ENCODE measurements at regions not wholly inside any gene's neighbourhood (a gene's known extent, or its start where the extent isn't known, plus 50 kb on each side); places are given as distances from the start of the nearest gene placed in this dataset.
"Not testable (repeated sequence)": the region's sequence is repeated elsewhere in the genome, so short reads cannot be mapped to it uniquely, and the experiment has no call there.

DNA sequence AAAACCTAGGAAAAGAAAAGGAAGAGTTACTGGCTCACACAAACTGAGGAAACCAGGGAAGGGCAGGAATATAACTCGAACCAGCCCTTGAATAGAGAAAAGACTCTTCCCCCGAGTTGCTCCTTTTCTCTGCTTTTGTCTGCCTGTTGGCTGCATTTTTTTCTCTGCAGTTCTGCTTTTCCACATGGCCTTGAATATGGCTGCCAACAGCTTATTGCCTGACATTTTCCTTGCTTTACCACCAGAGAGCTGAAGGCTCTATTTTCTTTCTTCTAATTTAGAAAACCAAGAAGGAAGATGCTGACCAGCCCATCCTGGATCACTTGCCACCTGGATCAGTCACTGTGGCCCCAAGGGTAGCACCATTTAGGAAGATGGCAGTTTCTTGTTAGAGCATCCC, 164.8 kb upstream of the MAN1A1 start:
- Histone ChIP-seq H3K27ac (no peak overlapping the region), H3K4me3 (no peak overlapping the region)

DNA sequence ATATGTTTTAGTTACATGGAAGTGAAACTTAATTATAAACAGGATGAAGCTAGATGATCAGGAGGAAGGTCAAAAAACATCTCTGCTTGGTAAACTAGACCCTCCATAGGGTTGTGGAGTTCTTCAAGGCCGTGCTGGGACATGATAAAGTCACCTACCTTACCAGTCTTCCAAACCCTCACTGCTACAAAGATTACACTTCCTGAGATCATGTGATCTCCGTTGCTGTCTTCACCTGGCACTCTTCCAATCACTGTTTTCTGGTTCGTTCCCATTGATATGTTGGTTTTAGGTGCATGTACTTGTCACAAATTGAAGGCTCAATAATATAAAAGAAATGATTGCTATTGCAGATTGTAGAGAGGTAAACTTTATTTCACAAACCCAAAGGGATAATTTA, 161.5 kb upstream of the MAN1A1 start:
- H3K4me3 ChIP-seq = no peak overlapping the region
- no peak overlapping the region for H3K27ac ChIP-seq

DNA sequence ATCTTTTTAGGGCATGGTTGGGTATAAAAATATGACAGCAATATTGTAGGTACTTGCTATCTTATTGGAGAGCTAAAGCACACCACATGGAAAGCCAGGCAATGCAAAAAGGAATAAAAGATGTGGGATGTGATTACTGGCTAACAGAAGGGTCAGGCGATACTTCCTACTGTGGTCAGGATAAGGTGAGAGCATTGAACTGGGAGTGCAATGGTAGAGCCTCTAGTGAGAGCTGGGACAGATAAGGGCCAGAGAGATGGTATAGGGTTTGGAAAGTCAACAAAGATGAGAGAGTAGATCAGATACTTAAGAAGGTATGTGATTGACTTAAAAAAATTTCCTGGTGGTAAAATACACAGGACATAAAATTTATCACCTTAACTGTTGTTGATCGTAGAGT, 160.7 kb upstream of the MAN1A1 start:
- H3K27ac ChIP-seq = no peak overlapping the region

DNA sequence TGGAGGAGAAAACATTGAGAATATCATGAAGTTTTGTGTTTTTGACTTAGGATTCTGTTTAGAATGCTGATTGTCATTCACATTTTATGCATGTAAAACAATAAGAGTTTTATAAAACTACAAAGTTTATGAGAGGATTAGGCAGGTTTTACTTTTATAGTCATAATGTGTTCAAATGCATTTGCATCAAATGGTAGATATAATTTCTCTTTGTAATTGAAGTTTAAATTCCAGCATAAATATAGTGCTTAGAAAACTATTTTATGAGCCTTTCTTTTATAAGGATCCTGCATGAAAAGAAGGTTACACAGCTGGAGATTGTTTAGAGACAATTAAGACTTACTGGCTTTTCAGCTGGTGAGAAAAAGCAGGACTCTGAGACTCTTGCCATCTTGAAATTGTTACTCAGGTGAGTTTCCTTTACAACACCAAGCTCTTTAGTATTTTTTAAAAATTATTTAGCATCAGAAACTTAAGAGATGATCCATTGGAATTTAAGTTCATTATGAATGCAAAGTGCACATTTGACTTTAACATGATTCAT, 157.1 kb upstream of the MAN1A1 start:
- H3K4me3 ChIP-seq = no peak overlapping the region

More for the DNA sequence above, 160.7 kb upstream of the MAN1A1 start:
- no peak overlapping the region for H3K4me3 ChIP-seq

DNA sequence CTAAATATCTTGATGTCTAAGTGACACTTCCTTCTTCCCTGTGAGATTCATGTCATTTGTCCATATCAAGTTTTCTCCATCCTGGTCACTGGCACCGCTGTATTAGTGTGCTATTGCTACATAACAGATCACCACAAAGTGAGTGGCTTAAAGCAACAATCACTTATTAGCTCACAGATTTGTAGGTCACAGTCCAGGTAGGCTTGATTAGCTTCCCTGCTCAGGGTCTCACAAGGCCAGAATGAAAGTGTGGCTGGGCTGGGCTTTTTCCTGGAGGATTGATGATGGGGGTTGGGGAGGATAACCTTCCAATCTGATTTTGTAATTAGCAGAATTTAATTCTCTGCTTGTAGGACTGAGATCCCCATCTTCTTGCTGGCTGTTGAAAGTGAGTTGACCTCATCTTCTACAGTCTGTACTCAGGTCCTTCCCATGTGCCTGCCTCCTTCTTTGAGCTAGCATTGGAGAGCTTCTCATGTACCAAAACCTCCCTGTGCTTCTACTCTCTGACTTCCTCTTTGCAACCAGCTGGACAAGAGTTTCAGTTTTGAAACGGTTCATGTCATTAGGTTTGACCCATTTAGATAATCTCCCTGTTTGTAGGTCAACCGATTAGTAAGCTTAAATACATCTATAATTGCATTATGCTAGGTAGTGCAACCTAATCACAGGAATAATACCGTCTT, 152.4 kb upstream of the MAN1A1 start:
- Histone ChIP-seq H3K27ac (no peak overlapping the region), H3K4me3 (no peak overlapping the region)

More for the DNA sequence above, 157.1 kb upstream of the MAN1A1 start:
- H3K27ac ChIP-seq = no peak overlapping the region

DNA sequence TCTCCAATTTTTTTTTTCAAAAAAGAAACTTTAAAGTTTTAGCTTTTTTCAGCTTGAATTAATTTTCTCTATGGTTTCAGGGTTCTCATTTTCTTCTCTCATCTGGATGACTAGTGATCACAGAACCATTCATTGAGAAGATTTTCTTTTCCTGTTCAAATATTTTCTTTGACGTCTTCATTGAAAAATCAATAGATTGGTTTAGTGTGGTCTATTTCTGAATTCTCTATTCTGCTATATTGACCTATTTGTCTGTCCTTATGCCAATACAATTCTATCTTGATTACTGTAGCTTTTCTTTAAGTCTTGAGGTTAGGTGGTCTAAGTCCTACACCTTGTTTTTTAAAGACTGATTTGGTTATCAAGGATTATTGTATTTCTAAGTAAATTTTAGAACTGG, 150.2 kb upstream of the MAN1A1 start:
- Histone ChIP-seq H3K4me3 (no peak overlapping the region), H3K27ac (no peak overlapping the region)

DNA sequence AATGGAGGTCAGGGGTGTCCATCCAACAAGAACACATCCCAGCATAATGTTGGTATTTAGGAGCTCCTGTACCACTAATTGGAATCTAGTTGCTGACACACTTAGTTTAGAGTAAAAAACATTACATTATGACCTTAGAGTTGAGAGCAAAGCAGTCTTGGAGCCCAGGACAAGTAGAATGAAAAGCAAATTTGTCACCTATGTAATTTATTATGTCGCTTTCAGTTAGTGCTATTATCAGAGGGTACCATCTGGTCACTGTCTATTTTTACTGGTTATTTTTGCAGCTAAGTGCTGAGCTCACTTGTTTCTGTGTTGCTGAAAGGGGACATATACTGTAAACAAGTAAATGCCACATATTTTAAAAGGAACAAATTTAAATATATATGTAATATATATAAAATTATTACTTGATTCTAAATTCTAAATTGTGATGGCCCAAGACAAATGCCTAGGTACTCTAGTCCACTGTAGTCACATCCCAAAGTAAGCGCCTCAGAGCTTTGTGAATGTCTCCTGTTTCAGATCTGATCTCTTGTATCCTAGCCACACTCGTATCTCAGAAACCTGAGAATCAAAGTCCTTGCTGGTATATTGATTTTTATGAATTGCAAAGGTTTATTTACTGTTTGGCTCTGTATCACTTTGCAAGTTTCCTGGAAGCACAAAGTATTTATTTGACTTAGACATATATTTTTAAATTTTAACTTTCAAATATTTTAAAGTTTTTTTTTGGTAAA, 148.6 kb upstream of the MAN1A1 start:
- Histone ChIP-seq H3K27ac (no peak overlapping the region), H3K4me3 (no peak overlapping the region)

DNA sequence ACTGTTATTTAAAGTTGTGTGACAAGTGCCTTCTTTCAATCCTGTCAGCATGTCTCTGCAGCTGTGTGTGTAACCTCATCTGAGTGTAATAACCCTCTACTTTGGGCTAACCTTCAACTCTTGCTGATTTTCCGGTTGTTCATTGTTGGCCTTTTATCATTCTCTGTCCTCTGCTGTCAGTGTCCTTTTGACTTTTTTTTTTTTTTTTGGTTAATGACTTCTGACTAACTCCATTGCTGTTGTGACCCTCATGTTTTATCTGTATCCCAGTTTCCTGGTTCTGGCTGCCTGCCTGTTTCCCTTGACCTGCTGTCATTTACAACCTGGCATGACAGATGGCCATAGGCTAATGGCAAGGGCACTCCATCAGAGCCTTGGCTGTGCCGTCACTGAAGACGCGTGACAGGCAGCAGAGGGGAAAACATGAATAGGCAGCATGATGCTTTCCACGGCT, 145.7 kb upstream of the MAN1A1 start:
- H3K27ac ChIP-seq = no peak overlapping the region

DNA sequence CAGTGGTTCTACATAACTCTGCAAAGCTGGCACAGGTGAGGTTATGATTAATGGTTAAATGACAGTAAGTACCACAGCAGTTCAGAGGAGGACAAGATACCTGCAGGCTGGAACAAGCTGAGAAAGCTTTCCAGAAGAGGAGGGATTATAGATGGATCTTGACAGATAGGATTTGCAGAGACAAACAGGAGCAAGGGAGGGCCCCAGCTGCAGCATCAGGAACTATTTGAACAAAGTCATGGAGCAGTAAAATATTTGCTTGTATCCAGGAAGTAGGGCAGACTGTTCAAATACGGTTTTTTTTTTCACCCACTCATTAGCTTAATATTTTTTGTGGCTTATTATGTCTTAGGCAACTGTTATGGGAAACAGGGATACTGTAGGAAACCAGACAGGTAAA, 144.4 kb upstream of the MAN1A1 start:
- H3K4me3 ChIP-seq = no peak overlapping the region
- H3K27ac ChIP-seq = peak overlapping the region in 5 of 21 experiments; percentile 18 to 63 (median 39)

More for the DNA sequence above, 145.7 kb upstream of the MAN1A1 start:
- no peak overlapping the region for H3K4me3 ChIP-seq

DNA sequence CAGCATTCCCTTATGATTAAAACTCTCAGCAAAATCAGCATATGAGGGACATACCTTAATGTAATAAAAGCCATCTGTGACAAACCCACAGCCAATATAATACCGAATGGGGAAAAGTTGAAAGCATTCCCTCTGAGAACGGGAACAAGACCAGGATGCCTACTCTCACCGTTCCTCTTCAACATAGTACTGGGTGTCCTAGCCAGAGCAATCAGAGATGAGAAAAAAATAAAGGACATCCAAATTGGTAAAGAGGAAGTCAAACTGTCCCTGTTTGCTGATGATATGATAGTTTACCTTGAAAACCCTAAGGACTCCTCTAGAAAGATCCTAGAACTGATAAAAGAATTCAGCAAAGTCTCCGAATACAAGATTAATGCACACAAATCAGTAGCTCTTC, 141.6 kb upstream of the MAN1A1 start:
- not testable (repeated sequence) for H3K27ac ChIP-seq, H3K4me3 ChIP-seq

DNA sequence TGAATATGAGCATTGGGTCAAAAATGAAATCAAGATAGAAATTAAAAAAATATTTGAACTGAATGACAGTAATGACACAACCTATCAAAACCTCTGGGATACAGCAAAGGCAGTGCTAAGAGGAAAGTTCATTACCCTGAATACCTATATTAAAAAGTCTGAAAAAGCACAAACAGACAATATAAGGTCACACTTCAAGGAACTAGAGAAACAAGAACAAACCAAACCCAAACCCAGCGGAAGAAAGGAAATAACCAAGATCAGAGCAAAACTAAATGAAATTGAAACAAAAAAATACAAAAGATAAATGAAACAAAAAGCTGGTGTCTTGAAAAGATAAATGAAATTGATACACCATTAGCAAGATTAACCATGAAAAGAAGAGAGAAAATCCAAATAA, 140.5 kb upstream of the MAN1A1 start:
- H3K27ac ChIP-seq, H3K4me3 ChIP-seq: not testable (repeated sequence)

DNA sequence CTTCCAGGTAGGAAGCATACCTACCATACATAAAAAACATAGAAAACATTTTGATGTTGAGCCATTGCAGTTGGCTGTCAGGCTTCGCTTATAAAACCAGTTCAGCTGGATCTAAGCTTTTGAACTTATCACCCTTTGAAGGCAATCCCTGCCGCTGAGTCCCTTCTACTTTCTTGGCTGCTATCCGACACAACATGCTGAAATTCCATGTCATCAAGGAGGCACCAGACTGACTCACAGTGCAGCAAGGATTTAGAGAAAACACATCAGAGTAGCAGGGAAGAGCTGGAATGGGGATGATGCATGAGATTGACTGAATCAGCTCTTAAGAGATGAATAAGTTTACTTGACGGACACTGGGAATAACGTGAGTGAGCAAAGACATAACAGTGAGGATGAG, 135.0 kb upstream of the MAN1A1 start:
- Histone ChIP-seq H3K4me3 (no peak overlapping the region), H3K27ac (no peak overlapping the region)

DNA sequence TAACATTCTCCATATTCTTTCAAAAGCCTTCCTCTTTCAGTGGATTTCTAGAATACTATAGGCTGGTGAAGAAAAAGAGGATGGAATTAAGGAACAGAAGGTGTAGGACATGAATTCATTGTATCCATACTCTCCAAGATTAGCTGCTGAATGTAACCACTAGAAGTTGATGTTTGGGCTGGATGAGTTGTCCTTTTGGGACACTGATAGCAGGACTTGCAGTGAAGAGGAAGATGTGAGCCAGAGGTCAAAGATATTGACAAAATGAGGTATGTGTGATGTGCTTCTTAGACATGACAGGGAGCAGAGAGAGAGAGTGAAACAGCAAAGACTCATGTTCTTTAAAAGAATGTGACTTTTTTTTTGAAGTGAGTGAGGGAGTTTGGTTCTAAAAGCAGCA, 134.3 kb upstream of the MAN1A1 start:
- H3K4me3 ChIP-seq = no peak overlapping the region
- peak overlapping the region in 1 of 21 experiments; percentile 31 for H3K27ac ChIP-seq

DNA sequence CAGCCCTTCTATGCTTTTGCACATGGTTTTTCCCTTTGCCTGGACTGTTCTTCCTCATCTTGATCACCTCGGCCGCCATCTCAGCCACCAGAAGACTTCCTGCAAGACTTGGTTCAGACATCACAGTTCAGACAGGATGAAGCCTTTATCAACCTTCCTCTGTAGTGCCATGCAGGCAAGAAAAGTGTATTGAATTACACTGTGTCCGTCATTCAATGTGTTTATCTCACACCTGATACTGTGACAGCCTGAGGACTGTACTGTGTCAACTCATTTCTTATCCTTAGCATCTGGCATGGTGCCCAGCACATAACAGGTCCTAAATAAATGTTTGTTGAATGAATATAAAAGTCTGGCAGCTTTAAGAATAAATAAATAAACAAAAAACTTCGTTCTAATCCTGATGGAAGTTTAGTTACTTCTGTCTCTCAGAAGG, 133.3 kb upstream of the MAN1A1 start:
- no peak overlapping the region for H3K27ac ChIP-seq

DNA sequence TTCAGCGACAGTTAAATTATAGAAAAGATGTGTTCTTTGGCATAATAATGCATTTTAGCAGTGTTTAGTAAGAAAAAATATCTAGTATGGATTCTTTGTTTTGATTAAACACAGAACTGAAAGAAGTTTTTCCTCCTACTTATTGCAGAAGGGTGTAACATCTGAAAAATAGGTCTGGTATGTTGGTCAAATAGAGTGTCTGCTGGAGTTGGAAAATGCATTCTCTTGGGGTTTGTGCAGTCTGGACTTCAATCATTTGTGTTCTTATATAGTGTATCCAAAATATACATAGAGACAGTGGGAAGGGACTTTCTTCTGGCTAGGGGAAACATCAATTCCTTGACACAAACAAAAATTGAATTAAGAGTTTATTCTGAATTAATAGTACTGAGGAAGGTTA, 132.4 kb upstream of the MAN1A1 start:
- Histone ChIP-seq H3K27ac (no peak overlapping the region), H3K4me3 (no peak overlapping the region)

More for the DNA sequence above, 133.3 kb upstream of the MAN1A1 start:
- H3K4me3 ChIP-seq = no peak overlapping the region

DNA sequence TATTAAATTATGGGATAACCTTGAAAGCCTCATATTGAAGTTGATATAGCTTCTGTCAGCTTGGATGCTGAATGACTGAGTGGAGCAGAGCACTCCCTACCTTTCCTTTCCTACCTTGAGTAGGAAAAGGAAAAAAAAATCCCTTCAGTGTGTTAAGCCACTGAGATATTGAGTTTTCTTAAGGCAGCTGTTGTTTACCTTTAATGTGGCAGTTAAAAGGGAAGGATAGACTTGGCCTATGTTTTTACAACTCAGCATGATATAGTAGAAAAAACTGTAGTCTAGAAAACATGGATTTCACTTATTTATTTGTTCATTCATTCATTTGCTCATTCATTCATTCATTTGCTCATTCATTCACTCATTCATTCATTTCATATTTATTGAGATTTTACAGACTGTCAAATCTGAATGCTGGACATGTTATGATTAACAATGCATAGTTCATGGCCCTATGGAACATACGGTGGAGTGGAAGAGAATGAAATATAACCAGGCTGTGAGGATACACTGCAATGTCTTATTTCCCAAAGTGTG, 131.5 kb upstream of the MAN1A1 start:
- Histone ChIP-seq H3K4me3 (no peak overlapping the region), H3K27ac (no peak overlapping the region)

DNA sequence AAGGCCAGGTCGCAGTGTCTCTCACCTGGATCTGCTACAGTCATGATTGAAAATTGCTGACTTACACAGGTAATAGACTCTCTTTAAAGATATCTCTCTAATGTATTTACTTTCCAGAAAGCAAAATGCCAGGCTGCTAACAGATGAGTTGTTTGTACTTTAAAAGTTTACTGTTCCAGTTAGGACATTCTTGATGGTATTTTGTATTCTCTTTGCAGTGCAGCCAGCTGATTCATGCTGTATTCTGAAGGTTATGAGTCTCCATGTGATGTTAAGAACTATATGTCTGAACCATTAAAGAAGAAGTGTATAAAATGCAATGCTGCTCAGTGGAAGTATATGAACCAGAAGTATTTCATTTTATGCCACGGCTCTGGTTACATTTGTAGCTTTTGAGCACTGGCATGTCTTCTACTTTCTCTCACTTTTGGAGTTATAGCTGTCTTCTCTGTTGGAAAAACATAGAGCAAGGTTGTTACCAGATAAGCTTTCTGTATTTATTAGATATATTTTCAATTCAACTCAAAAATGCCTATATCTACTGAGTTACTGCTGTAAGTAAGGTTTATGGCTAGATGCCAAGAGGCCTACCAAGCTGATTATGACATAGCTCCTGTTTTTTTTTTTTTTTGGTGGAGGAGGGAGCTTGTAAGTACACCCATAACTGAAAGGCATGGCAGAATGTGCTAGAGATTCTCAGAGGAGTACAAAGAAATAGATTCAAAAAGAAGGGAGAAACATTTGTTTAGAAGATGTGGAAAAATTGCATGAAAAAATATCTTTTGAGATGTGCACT, 130.5 kb upstream of the MAN1A1 start:
- Histone ChIP-seq H3K27ac (no peak overlapping the region), H3K4me3 (no peak overlapping the region)

DNA sequence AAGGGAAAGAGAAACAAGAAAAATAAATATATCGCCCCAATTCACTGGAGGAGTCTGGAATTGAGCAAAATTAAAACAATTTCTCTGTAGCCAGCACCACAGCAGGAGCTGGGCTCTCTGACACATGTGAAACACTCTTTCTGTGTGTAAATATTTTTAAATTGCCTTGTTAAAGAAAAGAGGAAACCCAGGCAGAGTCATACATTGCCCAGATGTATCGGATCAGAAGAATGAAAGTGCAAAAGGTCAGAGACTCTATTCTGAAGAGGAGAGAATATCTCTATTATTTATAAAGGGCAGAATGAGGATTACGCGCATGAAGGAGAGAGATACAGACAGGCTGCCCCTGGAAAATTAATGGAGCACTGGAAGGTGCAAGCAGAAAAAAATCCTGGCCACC, 127.0 kb upstream of the MAN1A1 start:
- Histone ChIP-seq H3K4me3 (no peak overlapping the region), H3K27ac (no peak overlapping the region)

DNA sequence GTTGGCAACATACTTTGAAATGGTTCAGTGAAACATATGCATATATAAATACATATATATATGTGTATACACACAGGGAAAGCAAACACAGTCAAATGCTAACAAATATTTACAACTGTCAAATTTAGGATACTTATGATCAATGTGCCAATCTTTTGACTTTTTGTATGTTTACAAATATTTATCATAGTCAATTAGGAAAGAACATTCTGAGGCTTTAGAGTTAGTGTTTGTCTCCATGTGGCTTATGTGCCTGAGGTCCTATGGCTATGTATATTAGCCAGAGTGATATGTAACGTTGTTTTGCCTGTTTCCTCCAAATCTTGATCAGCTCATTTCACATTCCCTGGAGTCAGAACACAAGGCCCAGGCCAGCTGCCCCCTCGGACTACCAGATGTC, 126.5 kb upstream of the MAN1A1 start:
- H3K27ac ChIP-seq = peak overlapping the region in 2 of 21 experiments; percentile 8 to 9
- no peak overlapping the region for H3K4me3 ChIP-seq
